Hepatocyte (in vitro differentiated cells): ENCODE measurements at regions not wholly inside any gene's neighbourhood (a gene's known extent, or its start where the extent isn't known, plus 50 kb on each side); places are given as distances from the start of the nearest gene placed in this dataset.

Experiments
- CTCF ChIP-seq: fragments of 200-600 bp; sonication (generic); IDR thresholded peaks from 2 replicates; pipeline ENCODE4 v1.5.1; 2016; ENCODE audit warnings: antibody characterized with exemption, mild to moderate bottlenecking; ENCODE audit not compliant: poor library complexity
- EZH2phosphoT487 ChIP-seq: fragments of 200-600 bp; sonication (generic); IDR thresholded peaks from one replicate; pipeline ENCODE4 v1.6.1; 2018; ENCODE audit warnings: antibody characterized with exemption, mild to moderate bottlenecking, low read depth, moderate library complexity; ENCODE audit not compliant: unreplicated experiment, severe bottlenecking

- TF ChIP-seq CTCF (no peak), EZH2phosphoT487 (no peak)
Observed at GRCh38 chr12:105704787-105705186, 374.3 kb downstream of the C12orf75 start.
